HEK293 (cell line): ENCODE measurements at regions not wholly inside any gene's neighbourhood (a gene's known extent, or its start where the extent isn't known, plus 50 kb on each side); places are given as distances from the start of the nearest gene placed in this dataset.

ENCODE experiments used
- CTCF ChIA-PET: fragments of 350-600 bp; formaldehyde crosslinking; extraction: SDS; loops from one replicate; lab custom pipeline; 2021; ENCODE audit warnings: antibody characterized with exemption; lab: Yijun Ruan, JAX
- POLR2A ChIA-PET: fragments of 300-600 bp; formaldehyde crosslinking; extraction: SDS; loops from one replicate; lab custom pipeline; 2020; ENCODE audit warnings: antibody characterized with exemption, inconsistent platforms; lab: Yijun Ruan, JAX
- H3K27ac ChIP-seq: fragments of 200-500 bp; sonication (Bioruptor generic); 2 replicates; pipeline ENCODE4 v1.5.1; 2014; ENCODE audit warnings: low read depth, low read length, control low read depth, inconsistent platforms; ENCODE audit errors: extremely low read depth
- H3K36me3 ChIP-seq, 2 experiments: fragments of 200-500 bp in 1 of 2; sonication (Bioruptor generic) in 1 of 2; 1 replicate in 1 of 2; 2 replicates in 1 of 2; pipeline ENCODE4 v1.5.1; 2014 to 2017; ENCODE audit warnings: inconsistent platforms in 2 of 2, low read length in 2 of 2; ENCODE audit not compliant: control insufficient read depth in 2 of 2, insufficient read depth in 1 of 2
- H3K4me1 ChIP-seq: fragments of 200-500 bp; sonication (Bioruptor generic); 2 replicates; pipeline ENCODE4 v1.5.1; 2014; ENCODE audit warnings: mild to moderate bottlenecking, low read length, inconsistent platforms; ENCODE audit not compliant: control insufficient read depth, insufficient read depth
- H3K4me3 ChIP-seq: 2 replicates; pipeline ENCODE4 v1.5.1; 2011; ENCODE audit warnings: low read depth, mild to moderate bottlenecking, control low read depth, low read length, moderate library complexity
- H3K9me3 ChIP-seq: fragments of 200-500 bp; sonication (Bioruptor generic); 2 replicates; pipeline ENCODE4 v1.5.1; 2014; ENCODE audit warnings: low read depth, low read length, inconsistent platforms; ENCODE audit not compliant: control insufficient read depth, insufficient read depth
- ELK4 ChIP-seq: IDR thresholded peaks from 2 replicates; pipeline ENCODE4 v1.6.1; 2011; ENCODE audit warnings: mild to moderate bottlenecking, low read depth, low read length, borderline replicate concordance
- HOXC10 ChIP-seq: sonication (generic); formaldehyde crosslinking; IDR thresholded peaks from 2 replicates; pipeline ENCODE4 v1.8.1; 2023; ENCODE audit warnings: mild to moderate bottlenecking, missing genetic modification reagents
- MYNN ChIP-seq: fragments of 450-650 bp; formaldehyde crosslinking; IDR thresholded peaks from 2 replicates; pipeline ENCODE4 v1.5.1; 2016; ENCODE audit warnings: missing biosample characterization, missing genetic modification characterization, borderline replicate concordance
- PRDM1 ChIP-seq: fragments of 450-650 bp; formaldehyde crosslinking; IDR thresholded peaks from 2 replicates; pipeline ENCODE4; 2016; ENCODE audit warnings: missing biosample characterization, missing genetic modification characterization
- SP2 ChIP-seq: fragments of 450-650 bp; formaldehyde crosslinking; IDR thresholded peaks from 2 replicates; pipeline ENCODE4 v1.5.1; 2016; ENCODE audit warnings: missing biosample characterization, missing genetic modification characterization
- SP3 ChIP-seq: fragments of 450-650 bp; formaldehyde crosslinking; IDR thresholded peaks from 2 replicates; pipeline ENCODE4 v1.5.1; 2016; ENCODE audit warnings: missing biosample characterization, missing genetic modification characterization
- YY2 ChIP-seq: fragments of 450-650 bp; formaldehyde crosslinking; IDR thresholded peaks from 2 replicates; pipeline ENCODE4 v1.5.1; 2016; ENCODE audit warnings: missing biosample characterization, missing genetic modification characterization
- ZBTB17 ChIP-seq: fragments of 450-650 bp; formaldehyde crosslinking; IDR thresholded peaks from 2 replicates; pipeline ENCODE4 v1.5.1; 2016; ENCODE audit warnings: missing biosample characterization, missing genetic modification characterization
- ZNF10 ChIP-seq: fragments of 450-650 bp; formaldehyde crosslinking; IDR thresholded peaks from 2 replicates; pipeline ENCODE4 v1.5.1; 2017; ENCODE audit warnings: missing biosample characterization, missing genetic modification characterization
- ZNF114 ChIP-seq: fragments of 450-650 bp; formaldehyde crosslinking; IDR thresholded peaks from 2 replicates; pipeline ENCODE4 v1.5.0; 2017; ENCODE audit warnings: missing biosample characterization, missing genetic modification characterization
- ZNF140 ChIP-seq: fragments of 450-650 bp; formaldehyde crosslinking; IDR thresholded peaks from 2 replicates; pipeline ENCODE4 v1.5.1; 2016; ENCODE audit warnings: missing biosample characterization, missing genetic modification characterization
- ZNF16 ChIP-seq: fragments of 450-650 bp; formaldehyde crosslinking; IDR thresholded peaks from 2 replicates; pipeline ENCODE4 v1.5.1; 2016; ENCODE audit warnings: low read depth, missing biosample characterization, missing genetic modification characterization
- ZNF239 ChIP-seq: fragments of 450-650 bp; formaldehyde crosslinking; IDR thresholded peaks from 2 replicates; pipeline ENCODE4 v1.5.1; 2016; ENCODE audit warnings: missing biosample characterization, missing genetic modification characterization
- ZNF37A ChIP-seq: fragments of 450-650 bp; IDR thresholded peaks from 2 replicates; pipeline ENCODE4 v1.5.1; 2018; ENCODE audit warnings: missing biosample characterization, missing genetic modification characterization
- ZNF391 ChIP-seq: fragments of 450-650 bp; formaldehyde crosslinking; IDR thresholded peaks from 2 replicates; pipeline ENCODE4 v1.5.1; 2016; ENCODE audit warnings: low read depth, missing biosample characterization, missing genetic modification characterization, borderline replicate concordance
- ZNF404 ChIP-seq: fragments of 450-650 bp; formaldehyde crosslinking; IDR thresholded peaks from 2 replicates; pipeline ENCODE4 v1.5.1; 2017; ENCODE audit warnings: missing biosample characterization, missing genetic modification characterization
- ZNF426 ChIP-seq: fragments of 450-650 bp; formaldehyde crosslinking; IDR thresholded peaks from 2 replicates; pipeline ENCODE4 v1.5.1; 2017; ENCODE audit warnings: missing biosample characterization, missing genetic modification characterization, mild to moderate bottlenecking, inconsistent platforms, moderate library complexity
- ZNF529 ChIP-seq: fragments of 450-650 bp; formaldehyde crosslinking; IDR thresholded peaks from 2 replicates; pipeline ENCODE4 v1.5.1; 2017; ENCODE audit warnings: missing genetic modification characterization, missing biosample characterization; ENCODE audit not compliant: insufficient replicate concordance
- ZNF654 ChIP-seq: fragments of 450-650 bp; formaldehyde crosslinking; IDR thresholded peaks from 2 replicates; pipeline ENCODE4 v1.5.1; 2016; ENCODE audit warnings: low read depth, missing biosample characterization, missing genetic modification characterization
- ZNF658 ChIP-seq: fragments of 450-650 bp; formaldehyde crosslinking; IDR thresholded peaks from 2 replicates; pipeline ENCODE4; 2016; ENCODE audit warnings: missing biosample characterization, missing genetic modification characterization
- ZNF670 ChIP-seq: fragments of 450-650 bp; formaldehyde crosslinking; IDR thresholded peaks from 2 replicates; pipeline ENCODE4 v1.5.1; 2016; ENCODE audit warnings: missing biosample characterization, missing genetic modification characterization, low read depth
- ZNF785 ChIP-seq: fragments of 450-650 bp; formaldehyde crosslinking; IDR thresholded peaks from 2 replicates; pipeline ENCODE4 v1.5.1; 2016; ENCODE audit warnings: missing biosample characterization, missing genetic modification characterization
- ZNF830 ChIP-seq: fragments of 450-650 bp; IDR thresholded peaks from 2 replicates; pipeline ENCODE4 v1.5.0; 2018; ENCODE audit warnings: missing biosample characterization, missing genetic modification characterization, low read depth, mild to moderate bottlenecking, moderate library complexity
- ZSCAN23 ChIP-seq: fragments of 450-650 bp; formaldehyde crosslinking; IDR thresholded peaks from 2 replicates; pipeline ENCODE4 v1.5.1; 2016; ENCODE audit warnings: missing biosample characterization, missing genetic modification characterization
- TF ChIP-seq, protein P1 (sequence below): fragments of 450-650 bp; formaldehyde crosslinking; IDR thresholded peaks from 2 replicates; pipeline ENCODE4 v1.5.1; 2016; ENCODE audit warnings: missing biosample characterization, missing genetic modification characterization
- TF ChIP-seq, protein P2 (sequence below): fragments of 450-650 bp; formaldehyde crosslinking; IDR thresholded peaks from 2 replicates; pipeline ENCODE4 v1.5.1; 2016; ENCODE audit warnings: missing biosample characterization, missing genetic modification characterization

GRCh38 chr10:53476650-53477312 is 704.2 kb upstream of the MBL2 start:
- no peaks in the 10 kb centered on the region for H3K36me3 ChIP-seq
- POLR2A ChIA-PET = no interaction called here
- H3K4me1 ChIP-seq = no peaks in the 10 kb centered on the region
- H3K27ac ChIP-seq = no peak overlapping the region
- TF ChIP-seq ZNF404 (tag by site-specific recombination) = no peak
- no peak for TF ChIP-seq ZNF391 (tag by site-specific recombination)
- no peak for TF ChIP-seq ZNF529 (tag by site-specific recombination)
- TF ChIP-seq ZNF670 (tag by site-specific recombination) = no peak
- no peak for TF ChIP-seq YY2
- no peak for TF ChIP-seq ZBTB17 (tag by site-specific recombination)
- TF ChIP-seq ZNF785 (tag by site-specific recombination) = no peak
- no peak for TF ChIP-seq SP2 (tag by site-specific recombination)
- no peak for TF ChIP-seq HOXC10
- no peak for TF ChIP-seq PRDM1 (tag by site-specific recombination)
- TF ChIP-seq, protein P1, sequence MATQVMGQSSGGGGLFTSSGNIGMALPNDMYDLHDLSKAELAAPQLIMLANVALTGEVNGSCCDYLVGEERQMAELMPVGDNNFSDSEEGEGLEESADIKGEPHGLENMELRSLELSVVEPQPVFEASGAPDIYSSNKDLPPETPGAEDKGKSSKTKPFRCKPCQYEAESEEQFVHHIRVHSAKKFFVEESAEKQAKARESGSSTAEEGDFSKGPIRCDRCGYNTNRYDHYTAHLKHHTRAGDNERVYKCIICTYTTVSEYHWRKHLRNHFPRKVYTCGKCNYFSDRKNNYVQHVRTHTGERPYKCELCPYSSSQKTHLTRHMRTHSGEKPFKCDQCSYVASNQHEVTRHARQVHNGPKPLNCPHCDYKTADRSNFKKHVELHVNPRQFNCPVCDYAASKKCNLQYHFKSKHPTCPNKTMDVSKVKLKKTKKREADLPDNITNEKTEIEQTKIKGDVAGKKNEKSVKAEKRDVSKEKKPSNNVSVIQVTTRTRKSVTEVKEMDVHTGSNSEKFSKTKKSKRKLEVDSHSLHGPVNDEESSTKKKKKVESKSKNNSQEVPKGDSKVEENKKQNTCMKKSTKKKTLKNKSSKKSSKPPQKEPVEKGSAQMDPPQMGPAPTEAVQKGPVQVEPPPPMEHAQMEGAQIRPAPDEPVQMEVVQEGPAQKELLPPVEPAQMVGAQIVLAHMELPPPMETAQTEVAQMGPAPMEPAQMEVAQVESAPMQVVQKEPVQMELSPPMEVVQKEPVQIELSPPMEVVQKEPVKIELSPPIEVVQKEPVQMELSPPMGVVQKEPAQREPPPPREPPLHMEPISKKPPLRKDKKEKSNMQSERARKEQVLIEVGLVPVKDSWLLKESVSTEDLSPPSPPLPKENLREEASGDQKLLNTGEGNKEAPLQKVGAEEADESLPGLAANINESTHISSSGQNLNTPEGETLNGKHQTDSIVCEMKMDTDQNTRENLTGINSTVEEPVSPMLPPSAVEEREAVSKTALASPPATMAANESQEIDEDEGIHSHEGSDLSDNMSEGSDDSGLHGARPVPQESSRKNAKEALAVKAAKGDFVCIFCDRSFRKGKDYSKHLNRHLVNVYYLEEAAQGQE (tag by site-specific recombination) = no peak
- TF ChIP-seq ZNF426 (tag by site-specific recombination) = no peak
- TF ChIP-seq ZNF114 = no peak
- TF ChIP-seq, all 188 proteins: peak for 0
- no peak overlapping the region for H3K4me3 ChIP-seq
- no peaks in the 10 kb centered on the region for H3K9me3 ChIP-seq
- CTCF ChIA-PET = no interaction called here

DNA sequence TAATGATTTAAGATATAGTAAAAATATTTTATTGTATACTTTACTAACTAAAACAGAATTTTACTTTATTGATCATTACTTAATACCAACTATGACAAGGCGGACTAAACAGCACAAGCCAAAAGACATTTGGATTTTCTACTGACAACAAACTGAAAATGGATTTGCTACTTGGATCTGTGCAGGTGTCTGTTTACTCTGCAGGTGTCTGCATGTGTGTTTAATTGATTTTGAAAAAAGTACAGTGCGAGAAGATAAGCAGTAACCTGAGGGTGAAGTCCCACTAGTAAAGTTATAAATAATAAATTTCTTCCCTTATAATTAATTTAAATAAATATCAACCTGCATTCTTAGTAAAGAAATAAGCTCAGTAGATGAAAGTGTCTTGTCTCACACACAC is 696.8 kb upstream of the MBL2 start:
- no peak for TF ChIP-seq ZNF10 (tag by site-specific recombination)
- no peak for TF ChIP-seq ZNF670 (tag by site-specific recombination)
- no peak for TF ChIP-seq ZNF37A (tag by site-specific recombination)
- no peak overlapping the region for H3K4me3 ChIP-seq
- H3K27ac ChIP-seq = no peak overlapping the region
- CTCF ChIA-PET = no interaction called here
- H3K36me3 ChIP-seq = no peaks in the 10 kb centered on the region
- no peaks in the 10 kb centered on the region for H3K9me3 ChIP-seq
- H3K4me1 ChIP-seq = no peaks in the 10 kb centered on the region
- POLR2A ChIA-PET = no interaction called here

DNA sequence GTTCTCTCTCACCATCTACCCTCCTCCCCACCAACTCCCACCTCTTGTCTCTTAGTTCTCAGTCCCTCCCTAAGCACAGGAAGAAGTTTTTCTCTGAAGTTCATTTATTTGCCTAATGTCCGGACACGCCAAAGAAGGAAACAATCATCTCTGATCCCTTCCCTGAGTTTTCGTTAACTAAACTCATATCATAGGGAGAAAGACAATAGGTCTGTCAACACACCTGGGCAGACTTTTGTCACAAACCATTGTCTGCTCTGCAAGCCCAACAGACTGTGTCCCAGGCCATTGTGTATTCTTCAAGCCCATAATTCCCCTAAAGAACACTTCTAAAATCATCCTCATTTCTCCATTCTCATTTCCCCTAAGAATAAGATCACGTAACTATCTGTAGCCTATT is 691.0 kb upstream of the MBL2 start:
- Histone ChIP-seq H3K4me1 (no peaks in the 10 kb centered on the region), H3K4me3 (no peak overlapping the region), H3K36me3 (no peaks in the 10 kb centered on the region), H3K27ac (no peak overlapping the region), H3K9me3 (no peaks in the 10 kb centered on the region)
- ChIA-PET POLR2A (no interaction called here), CTCF (interaction anchor here (0.7 kb wide), 1 partner anchor 170 kb away, joined by 3 read pairs; no protein-coding TSS in a partner anchor)
- TF ChIP-seq ZNF654 (tag by site-specific recombination) (no peak), ZNF830 (tag by site-specific recombination) (no peak), ZNF140 (no peak), ZSCAN23 (tag by site-specific recombination) (no peak), ZNF239 (tag by site-specific recombination) (no peak), ZNF16 (tag by site-specific recombination) (no peak), ZNF658 (no peak), SP3 (no peak), MYNN (tag by site-specific recombination) (no peak), ELK4 (no peak)
- TF ChIP-seq, protein P2, sequence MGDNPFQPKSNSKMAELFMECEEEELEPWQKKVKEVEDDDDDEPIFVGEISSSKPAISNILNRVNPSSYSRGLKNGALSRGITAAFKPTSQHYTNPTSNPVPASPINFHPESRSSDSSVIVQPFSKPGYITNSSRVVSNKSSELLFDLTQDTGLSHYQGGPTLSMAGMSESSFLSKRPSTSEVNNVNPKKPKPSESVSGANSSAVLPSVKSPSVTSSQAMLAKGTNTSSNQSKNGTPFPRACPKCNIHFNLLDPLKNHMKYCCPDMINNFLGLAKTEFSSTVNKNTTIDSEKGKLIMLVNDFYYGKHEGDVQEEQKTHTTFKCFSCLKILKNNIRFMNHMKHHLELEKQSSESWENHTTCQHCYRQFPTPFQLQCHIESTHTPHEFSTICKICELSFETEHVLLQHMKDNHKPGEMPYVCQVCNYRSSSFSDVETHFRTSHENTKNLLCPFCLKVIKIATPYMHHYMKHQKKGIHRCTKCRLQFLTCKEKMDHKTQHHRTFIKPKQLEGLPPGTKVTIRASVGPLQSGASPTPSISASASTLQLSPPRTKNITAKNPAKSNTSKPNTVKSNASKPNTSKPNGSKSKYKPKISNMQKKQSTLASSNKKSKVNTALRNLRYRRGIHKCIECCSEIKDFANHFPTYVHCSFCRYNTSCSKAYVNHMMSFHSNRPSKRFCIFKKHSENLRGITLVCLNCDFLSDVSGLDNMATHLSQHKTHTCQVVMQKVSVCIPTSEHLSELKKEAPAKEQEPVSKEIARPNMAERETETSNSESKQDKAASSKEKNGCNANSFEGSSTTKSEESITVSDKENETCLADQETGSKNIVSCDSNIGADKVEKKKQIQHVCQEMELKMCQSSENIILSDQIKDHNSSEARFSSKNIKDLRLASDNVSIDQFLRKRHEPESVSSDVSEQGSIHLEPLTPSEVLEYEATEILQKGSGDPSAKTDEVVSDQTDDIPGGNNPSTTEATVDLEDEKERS (tag by site-specific recombination) = no peak
